H1 (cell line): ENCODE measurements at regions not wholly inside any gene's neighbourhood (a gene's known extent, or its start where the extent isn't known, plus 50 kb on each side); places are given as distances from the start of the nearest gene placed in this dataset.

ENCODE experiments used
- CTCF ChIA-PET: fragments of 300-600 bp; sonication (Branson Sonifier 250); formaldehyde crosslinking; loops from one replicate; lab custom pipeline; 2021; ENCODE audit not compliant: partially characterized antibody; lab: Charles Lee
- POLR2A ChIA-PET: fragments of 300-600 bp; sonication (Branson Sonifier 250); formaldehyde crosslinking; loops from one replicate; lab custom pipeline; 2021; ENCODE audit warnings: inconsistent platforms; ENCODE audit not compliant: partially characterized antibody; lab: Charles Lee
- DNase-seq, 2 experiments: peaks; one replicate each; pipeline versions ENCODE4 v3.0.0 to v3.0.0-alpha.2; 2010 to 2022; ENCODE audit warnings: low spot score in 2 of 2, low read depth in 1 of 2, mixed read lengths in 1 of 2
- FAIRE-seq: peaks from 2 replicates; lab custom pipeline; 2011; peaks lifted over from hg19 to GRCh38; lab: Jason Lieb, UNC
- H2AFZ ChIP-seq: 2 replicates; pipeline ENCODE4 v1.8.1; 2012; ENCODE audit warnings: low read length, inconsistent platforms
- H2AK5ac ChIP-seq: 2 replicates; pipeline ENCODE4 v1.6.1; 2013; ENCODE audit warnings: low read depth, low read length
- H2BK120ac ChIP-seq: replicated peaks from 2 replicates; pipeline ENCODE3; 2013; ENCODE audit warnings: low read depth, low read length, inconsistent platforms
- H2BK12ac ChIP-seq: 2 replicates; pipeline ENCODE4 v1.6.1; 2013; ENCODE audit warnings: low read depth, low read length
- H2BK15ac ChIP-seq: 2 replicates; pipeline ENCODE4 v1.6.1; 2013; ENCODE audit warnings: low read length
- H2BK20ac ChIP-seq: 2 replicates; pipeline ENCODE4 v1.6.1; 2013; ENCODE audit warnings: low read length
- H2BK5ac ChIP-seq: 2 replicates; pipeline ENCODE4 v1.6.1; 2013; ENCODE audit warnings: low read depth, low read length
- H3K14ac ChIP-seq: 2 replicates; pipeline ENCODE4 v1.6.1; 2013; ENCODE audit warnings: inconsistent platforms; ENCODE audit not compliant: insufficient read length
- H3K18ac ChIP-seq: 2 replicates; pipeline ENCODE4 v1.6.1; 2013; ENCODE audit warnings: low read length; ENCODE audit errors: extremely low read depth
- H3K23ac ChIP-seq: 2 replicates; pipeline ENCODE4 v1.6.1; 2013; ENCODE audit warnings: inconsistent platforms; ENCODE audit not compliant: insufficient read length
- H3K23me2 ChIP-seq: 2 replicates; pipeline ENCODE4 v1.6.1; 2013; ENCODE audit warnings: low read depth, low read length
- H3K27ac ChIP-seq: 2 replicates; pipeline ENCODE4 v1.6.1; 2011; ENCODE audit warnings: low read depth, low read length, inconsistent platforms
- H3K27me3 ChIP-seq, 4 experiments: replicated peaks in 1 of 4; 1 replicate in 1 of 4; 2 replicates in 3 of 4; pipeline versions ENCODE4 v1.6.1 to v1.8.1; 2011 to 2013; ENCODE audit warnings: low read length in 3 of 4, mild to moderate bottlenecking in 3 of 4, inconsistent platforms in 2 of 4, mixed read lengths in 2 of 4, moderate library complexity in 1 of 4; ENCODE audit not compliant: control insufficient read depth in 3 of 4, insufficient read depth in 3 of 4; ENCODE audit errors: extremely low read depth in 1 of 4
- H3K36me3 ChIP-seq, 4 experiments: 2 replicates each; pipeline versions ENCODE4 v1.6.1 to v1.8.1; 2011 to 2013; ENCODE audit warnings: mild to moderate bottlenecking in 4 of 4, low read length in 3 of 4, moderate library complexity in 2 of 4, control low read depth in 1 of 4, inconsistent platforms in 1 of 4; ENCODE audit not compliant: insufficient read depth in 4 of 4, control insufficient read depth in 2 of 4
- H3K4ac ChIP-seq: replicated peaks from 2 replicates; pipeline ENCODE3; 2013; ENCODE audit warnings: low read length, low read depth, mixed read lengths, inconsistent platforms; ENCODE audit not compliant: insufficient read length
- H3K4me1 ChIP-seq, 4 experiments: replicated peaks in 1 of 4; 1 replicate in 1 of 4; 2 replicates in 3 of 4; pipeline versions ENCODE4 v1.6.1 to v1.8.1; 2011 to 2013; ENCODE audit warnings: low read length in 3 of 4, inconsistent platforms in 2 of 4, mixed read lengths in 1 of 4; ENCODE audit not compliant: insufficient read depth in 4 of 4, control insufficient read depth in 3 of 4
- H3K4me2 ChIP-seq, 2 experiments: 2 replicates each; pipeline versions ENCODE4 v1.6.1 to v1.8.1; 2011 to 2013; ENCODE audit warnings: low read depth in 2 of 2, low read length in 2 of 2, control low read depth in 1 of 2, inconsistent platforms in 1 of 2, mild to moderate bottlenecking in 1 of 2; ENCODE audit not compliant: insufficient read depth in 1 of 2
- H3K4me3 ChIP-seq, 4 experiments: fragments of 200-600, 300-600 bp in 1 of 4; sonication (generic), shearing (Covaris generic), sonication (Bioruptor Twin) in 1 of 4; 2 replicates each; pipeline versions ENCODE4 v1.5.1 to v1.8.1; 2011 to 2016; ENCODE audit warnings: low read length in 4 of 4, low read depth in 3 of 4, control low read depth in 2 of 4, inconsistent platforms in 2 of 4, mild to moderate bottlenecking in 2 of 4, mixed read lengths in 1 of 4, moderate library complexity in 1 of 4; ENCODE audit not compliant: insufficient read depth in 2 of 4; ENCODE audit errors: extremely low read depth in 1 of 4
- H3K56ac ChIP-seq: replicated peaks from 2 replicates; pipeline ENCODE3; 2013; ENCODE audit warnings: low read depth, mild to moderate bottlenecking, mixed read lengths, low read length, inconsistent platforms; ENCODE audit not compliant: insufficient read length
- H3K79me1 ChIP-seq: 2 replicates; pipeline ENCODE4 v1.6.1; 2013; ENCODE audit warnings: low read depth, low read length, control low read depth
- H3K79me2 ChIP-seq, 2 experiments: 2 replicates each; pipeline versions ENCODE4 v1.6.1 to v1.8.1; 2012 to 2013; ENCODE audit warnings: low read length in 2 of 2, mild to moderate bottlenecking in 2 of 2, inconsistent platforms in 1 of 2; ENCODE audit not compliant: insufficient read depth in 2 of 2, control insufficient read depth in 1 of 2
- H3K9ac ChIP-seq, 4 experiments: replicated peaks in 1 of 4; 1 replicate in 1 of 4; 2 replicates in 3 of 4; pipeline versions ENCODE4 v1.6.1 to v1.8.1; 2011 to 2013; ENCODE audit warnings: low read depth in 3 of 4, low read length in 3 of 4, control low read depth in 2 of 4, mild to moderate bottlenecking in 2 of 4, moderate library complexity in 2 of 4, inconsistent platforms in 1 of 4; ENCODE audit errors: extremely low read depth in 1 of 4
- H3K9me3 ChIP-seq, 2 experiments: 2 replicates each; pipeline versions ENCODE4 v1.6.1 to v1.8.1; 2012 to 2013; ENCODE audit warnings: mild to moderate bottlenecking in 2 of 2, moderate library complexity in 2 of 2, control low read depth in 1 of 2, inconsistent platforms in 1 of 2, low read depth in 1 of 2, low read length in 1 of 2, mixed read lengths in 1 of 2; ENCODE audit not compliant: insufficient read depth in 2 of 2
- H4K20me1 ChIP-seq, 2 experiments: replicated peaks in 1 of 2; 2 replicates each; pipeline versions ENCODE3 to v1.8.1; 2011 to 2013; ENCODE audit warnings: inconsistent platforms in 2 of 2, low read length in 2 of 2, mild to moderate bottlenecking in 1 of 2; ENCODE audit not compliant: insufficient read depth in 2 of 2, control insufficient read depth in 1 of 2
- H4K5ac ChIP-seq: 2 replicates; pipeline ENCODE4 v1.6.1; 2013; ENCODE audit warnings: low read length, low read depth, mixed read lengths, inconsistent platforms; ENCODE audit not compliant: insufficient read length
- H4K8ac ChIP-seq: 2 replicates; pipeline ENCODE4 v1.8.0; 2013; ENCODE audit warnings: mild to moderate bottlenecking, moderate library complexity, low read length, inconsistent platforms; ENCODE audit not compliant: insufficient read depth; ENCODE audit errors: extremely low read depth
- H4K91ac ChIP-seq: replicated peaks from 2 replicates; pipeline ENCODE3; 2013; ENCODE audit warnings: low read length, mixed read lengths, inconsistent platforms; ENCODE audit not compliant: insufficient read length
- TEAD4 ChIP-seq: IDR thresholded peaks from 2 replicates; pipeline ENCODE4 v1.6.1; 2012; ENCODE audit warnings: low read depth, low read length, inconsistent platforms, mixed read lengths
- WGBS, 2 experiments: shearing (Covaris generic) in 1 of 2; methylation state at CpG; one replicate each; pipeline versions ENCODE4 v1.1.6 to v1.1.7; 2013 to 2015; ENCODE audit warnings: low lambda C conversion rate in 2 of 2, mixed read lengths in 2 of 2, inconsistent platforms in 1 of 2, low coverage in 1 of 2, missing lambda C conversion rate in 1 of 2; ENCODE audit not compliant: insufficient replicate concordance in 2 of 2, insufficient coverage in 1 of 2, insufficient read length in 1 of 2; ENCODE audit errors: extremely low coverage in 1 of 2, missing lambda C conversion rate in 1 of 2; 5-methylcytosine and 5-hydroxymethylcytosine counted together

DNA sequence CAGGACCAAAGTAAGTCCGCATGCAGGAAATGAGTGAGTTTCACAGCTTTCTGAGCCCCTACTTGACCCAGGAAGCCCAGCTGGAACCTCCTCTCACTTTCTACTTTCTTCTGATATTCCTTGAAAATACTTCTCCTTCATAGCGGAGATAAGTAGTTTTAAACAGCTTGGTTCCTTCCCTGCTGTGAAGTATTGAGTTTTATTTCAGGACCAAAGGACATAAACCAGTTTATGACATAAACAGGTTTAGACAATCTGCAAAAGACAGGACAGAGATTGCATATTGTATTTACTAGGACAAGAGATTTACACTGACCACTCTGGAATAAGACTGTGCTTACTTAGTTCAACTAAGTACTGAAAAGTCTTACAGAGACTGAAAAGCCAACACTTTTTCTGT lies 54.8 kb downstream of the PAGE2 start:
- no peak overlapping the region for H3K23ac ChIP-seq
- no peak overlapping the region for H3K9ac ChIP-seq
- H3K18ac ChIP-seq = no peak overlapping the region
- H2BK5ac ChIP-seq = no peak overlapping the region
- H4K20me1 ChIP-seq = no peaks in the 10 kb centered on the region
- no peak overlapping the region for H3K27ac ChIP-seq
- H2AFZ ChIP-seq = no peak overlapping the region
- DNase-seq = no peak
- no peak overlapping the region for H2AK5ac ChIP-seq
- POLR2A ChIA-PET = no interaction called here
- no peak overlapping the region for H4K5ac ChIP-seq
- H3K4me1 ChIP-seq = no peaks in the 10 kb centered on the region
- no peaks in the 10 kb centered on the region for H3K36me3 ChIP-seq
- H4K8ac ChIP-seq = no peak overlapping the region
- H3K27me3 ChIP-seq = no peaks in the 10 kb centered on the region
- no peak for TF ChIP-seq TEAD4
- TF ChIP-seq, all 59 proteins: peak for 0
- Histone ChIP-seq H3K79me2 (no peaks in the 10 kb centered on the region), H3K14ac (no peak overlapping the region), H2BK120ac (no peak overlapping the region), H3K56ac (no peak overlapping the region), H3K4me3 (no peak overlapping the region), H2BK15ac (no peak overlapping the region), H3K9me3 (no peaks in the 10 kb centered on the region), H3K4me2 (no peak overlapping the region), H3K79me1 (no peaks in the 10 kb centered on the region), H4K91ac (no peak overlapping the region), H3K23me2 (no peaks in the 10 kb centered on the region), H2BK20ac (no peak overlapping the region), H2BK12ac (no peak overlapping the region), H3K4ac (no peak overlapping the region)
- FAIRE-seq = no peak
- CTCF ChIA-PET = no interaction called here
- 72% methylated on average over 2 of the region's 2 CpGs; no CpG with 5 or more reads in 1 of the 2 experiments for WGBS, 2 experiments
